H1 (cell line): ENCODE measurements at regions not wholly inside any gene's neighbourhood (a gene's known extent, or its start where the extent isn't known, plus 50 kb on each side); places are given as distances from the start of the nearest gene placed in this dataset.
A peak's percentile ranks its signal among the peaks of the same experiment; 100 is the strongest.

Experiments used
- CTCF ChIA-PET: fragments of 300-600 bp; sonication (Branson Sonifier 250); formaldehyde crosslinking; loops from one replicate; lab custom pipeline; 2021; ENCODE audit not compliant: partially characterized antibody; lab: Charles Lee
- POLR2A ChIA-PET: fragments of 300-600 bp; sonication (Branson Sonifier 250); formaldehyde crosslinking; loops from one replicate; lab custom pipeline; 2021; ENCODE audit warnings: inconsistent platforms; ENCODE audit not compliant: partially characterized antibody; lab: Charles Lee
- DNase-seq, 2 experiments: peaks; one replicate each; pipeline versions ENCODE4 v3.0.0 to v3.0.0-alpha.2; 2010 to 2022; ENCODE audit warnings: low spot score in 2 of 2, low read depth in 1 of 2, mixed read lengths in 1 of 2
- FAIRE-seq: peaks from 2 replicates; lab custom pipeline; 2011; peaks lifted over from hg19 to GRCh38; lab: Jason Lieb, UNC
- H2AFZ ChIP-seq: 2 replicates; pipeline ENCODE4 v1.8.1; 2012; ENCODE audit warnings: low read length, inconsistent platforms
- H2AK5ac ChIP-seq: 2 replicates; pipeline ENCODE4 v1.6.1; 2013; ENCODE audit warnings: low read depth, low read length
- H2BK120ac ChIP-seq: replicated peaks from 2 replicates; pipeline ENCODE3; 2013; ENCODE audit warnings: low read depth, low read length, inconsistent platforms
- H2BK12ac ChIP-seq: 2 replicates; pipeline ENCODE4 v1.6.1; 2013; ENCODE audit warnings: low read depth, low read length
- H2BK15ac ChIP-seq: 2 replicates; pipeline ENCODE4 v1.6.1; 2013; ENCODE audit warnings: low read length
- H2BK20ac ChIP-seq: 2 replicates; pipeline ENCODE4 v1.6.1; 2013; ENCODE audit warnings: low read length
- H2BK5ac ChIP-seq: 2 replicates; pipeline ENCODE4 v1.6.1; 2013; ENCODE audit warnings: low read depth, low read length
- H3K14ac ChIP-seq: 2 replicates; pipeline ENCODE4 v1.6.1; 2013; ENCODE audit warnings: inconsistent platforms; ENCODE audit not compliant: insufficient read length
- H3K18ac ChIP-seq: 2 replicates; pipeline ENCODE4 v1.6.1; 2013; ENCODE audit warnings: low read length; ENCODE audit errors: extremely low read depth
- H3K23ac ChIP-seq: 2 replicates; pipeline ENCODE4 v1.6.1; 2013; ENCODE audit warnings: inconsistent platforms; ENCODE audit not compliant: insufficient read length
- H3K23me2 ChIP-seq: 2 replicates; pipeline ENCODE4 v1.6.1; 2013; ENCODE audit warnings: low read depth, low read length
- H3K27ac ChIP-seq: 2 replicates; pipeline ENCODE4 v1.6.1; 2011; ENCODE audit warnings: low read depth, low read length, inconsistent platforms
- H3K27me3 ChIP-seq, 4 experiments: replicated peaks in 1 of 4; 1 replicate in 1 of 4; 2 replicates in 3 of 4; pipeline versions ENCODE4 v1.6.1 to v1.8.1; 2011 to 2013; ENCODE audit warnings: low read length in 3 of 4, mild to moderate bottlenecking in 3 of 4, inconsistent platforms in 2 of 4, mixed read lengths in 2 of 4, moderate library complexity in 1 of 4; ENCODE audit not compliant: control insufficient read depth in 3 of 4, insufficient read depth in 3 of 4; ENCODE audit errors: extremely low read depth in 1 of 4
- H3K36me3 ChIP-seq, 4 experiments: 2 replicates each; pipeline versions ENCODE4 v1.6.1 to v1.8.1; 2011 to 2013; ENCODE audit warnings: mild to moderate bottlenecking in 4 of 4, low read length in 3 of 4, moderate library complexity in 2 of 4, control low read depth in 1 of 4, inconsistent platforms in 1 of 4; ENCODE audit not compliant: insufficient read depth in 4 of 4, control insufficient read depth in 2 of 4
- H3K4ac ChIP-seq: replicated peaks from 2 replicates; pipeline ENCODE3; 2013; ENCODE audit warnings: low read length, low read depth, mixed read lengths, inconsistent platforms; ENCODE audit not compliant: insufficient read length
- H3K4me1 ChIP-seq, 4 experiments: replicated peaks in 1 of 4; 1 replicate in 1 of 4; 2 replicates in 3 of 4; pipeline versions ENCODE4 v1.6.1 to v1.8.1; 2011 to 2013; ENCODE audit warnings: low read length in 3 of 4, inconsistent platforms in 2 of 4, mixed read lengths in 1 of 4; ENCODE audit not compliant: insufficient read depth in 4 of 4, control insufficient read depth in 3 of 4
- H3K4me2 ChIP-seq, 2 experiments: 2 replicates each; pipeline versions ENCODE4 v1.6.1 to v1.8.1; 2011 to 2013; ENCODE audit warnings: low read depth in 2 of 2, low read length in 2 of 2, control low read depth in 1 of 2, inconsistent platforms in 1 of 2, mild to moderate bottlenecking in 1 of 2; ENCODE audit not compliant: insufficient read depth in 1 of 2
- H3K4me3 ChIP-seq, 4 experiments: fragments of 200-600, 300-600 bp in 1 of 4; sonication (generic), shearing (Covaris generic), sonication (Bioruptor Twin) in 1 of 4; 2 replicates each; pipeline versions ENCODE4 v1.5.1 to v1.8.1; 2011 to 2016; ENCODE audit warnings: low read length in 4 of 4, low read depth in 3 of 4, control low read depth in 2 of 4, inconsistent platforms in 2 of 4, mild to moderate bottlenecking in 2 of 4, mixed read lengths in 1 of 4, moderate library complexity in 1 of 4; ENCODE audit not compliant: insufficient read depth in 2 of 4; ENCODE audit errors: extremely low read depth in 1 of 4
- H3K56ac ChIP-seq: replicated peaks from 2 replicates; pipeline ENCODE3; 2013; ENCODE audit warnings: low read depth, mild to moderate bottlenecking, mixed read lengths, low read length, inconsistent platforms; ENCODE audit not compliant: insufficient read length
- H3K79me1 ChIP-seq: 2 replicates; pipeline ENCODE4 v1.6.1; 2013; ENCODE audit warnings: low read depth, low read length, control low read depth
- H3K79me2 ChIP-seq, 2 experiments: 2 replicates each; pipeline versions ENCODE4 v1.6.1 to v1.8.1; 2012 to 2013; ENCODE audit warnings: low read length in 2 of 2, mild to moderate bottlenecking in 2 of 2, inconsistent platforms in 1 of 2; ENCODE audit not compliant: insufficient read depth in 2 of 2, control insufficient read depth in 1 of 2
- H3K9ac ChIP-seq, 4 experiments: replicated peaks in 1 of 4; 1 replicate in 1 of 4; 2 replicates in 3 of 4; pipeline versions ENCODE4 v1.6.1 to v1.8.1; 2011 to 2013; ENCODE audit warnings: low read depth in 3 of 4, low read length in 3 of 4, control low read depth in 2 of 4, mild to moderate bottlenecking in 2 of 4, moderate library complexity in 2 of 4, inconsistent platforms in 1 of 4; ENCODE audit errors: extremely low read depth in 1 of 4
- H3K9me3 ChIP-seq, 2 experiments: 2 replicates each; pipeline versions ENCODE4 v1.6.1 to v1.8.1; 2012 to 2013; ENCODE audit warnings: mild to moderate bottlenecking in 2 of 2, moderate library complexity in 2 of 2, control low read depth in 1 of 2, inconsistent platforms in 1 of 2, low read depth in 1 of 2, low read length in 1 of 2, mixed read lengths in 1 of 2; ENCODE audit not compliant: insufficient read depth in 2 of 2
- H4K20me1 ChIP-seq, 2 experiments: replicated peaks in 1 of 2; 2 replicates each; pipeline versions ENCODE3 to v1.8.1; 2011 to 2013; ENCODE audit warnings: inconsistent platforms in 2 of 2, low read length in 2 of 2, mild to moderate bottlenecking in 1 of 2; ENCODE audit not compliant: insufficient read depth in 2 of 2, control insufficient read depth in 1 of 2
- H4K5ac ChIP-seq: 2 replicates; pipeline ENCODE4 v1.6.1; 2013; ENCODE audit warnings: low read length, low read depth, mixed read lengths, inconsistent platforms; ENCODE audit not compliant: insufficient read length
- H4K8ac ChIP-seq: 2 replicates; pipeline ENCODE4 v1.8.0; 2013; ENCODE audit warnings: mild to moderate bottlenecking, moderate library complexity, low read length, inconsistent platforms; ENCODE audit not compliant: insufficient read depth; ENCODE audit errors: extremely low read depth
- H4K91ac ChIP-seq: replicated peaks from 2 replicates; pipeline ENCODE3; 2013; ENCODE audit warnings: low read length, mixed read lengths, inconsistent platforms; ENCODE audit not compliant: insufficient read length
- ASH2L ChIP-seq: fragments of 200-600, 300-600 bp; sonication (generic); IDR thresholded peaks from one replicate; pipeline ENCODE4 v1.7.1; 2017; ENCODE audit warnings: low read length
- BACH1 ChIP-seq: IDR thresholded peaks from 2 replicates; pipeline ENCODE4 v1.6.1; 2012; ENCODE audit warnings: low read length, improper control_type of control experiment
- BCL11A ChIP-seq, 2 experiments: IDR thresholded peaks; one replicate each; pipeline ENCODE4 v1.6.1; 2011; ENCODE audit warnings: low read depth in 2 of 2, low read length in 2 of 2, mild to moderate bottlenecking in 2 of 2
- EGR1 ChIP-seq: IDR thresholded peaks from 2 replicates; pipeline ENCODE4 v1.6.1; 2011; ENCODE audit warnings: low read depth, low read length, borderline replicate concordance
- JUN ChIP-seq: IDR thresholded peaks from 2 replicates; pipeline ENCODE4 v1.6.1; 2011; ENCODE audit warnings: low read depth, mild to moderate bottlenecking, improper control_type of control experiment, low read length
- KDM4A ChIP-seq: IDR thresholded peaks from one replicate; pipeline ENCODE4 v1.7.1; 2012; ENCODE audit warnings: low read depth, mild to moderate bottlenecking, moderate library complexity, low read length, inconsistent platforms; ENCODE audit not compliant: severe bottlenecking
- MAFK ChIP-seq: IDR thresholded peaks from 2 replicates; pipeline ENCODE4 v1.6.1; 2012; ENCODE audit warnings: low read depth, mild to moderate bottlenecking, improper control_type of control experiment, low read length
- MAX ChIP-seq: IDR thresholded peaks from 2 replicates; pipeline ENCODE4 v1.6.1; 2012; ENCODE audit warnings: inconsistent platforms
- SP2 ChIP-seq: IDR thresholded peaks from 2 replicates; pipeline ENCODE4 v1.6.1; 2012; ENCODE audit warnings: mild to moderate bottlenecking, low read length, inconsistent platforms
- WGBS, 2 experiments: shearing (Covaris generic) in 1 of 2; methylation state at CpG; one replicate each; pipeline versions ENCODE4 v1.1.6 to v1.1.7; 2013 to 2015; ENCODE audit warnings: low lambda C conversion rate in 2 of 2, mixed read lengths in 2 of 2, inconsistent platforms in 1 of 2, low coverage in 1 of 2, missing lambda C conversion rate in 1 of 2; ENCODE audit not compliant: insufficient replicate concordance in 2 of 2, insufficient coverage in 1 of 2, insufficient read length in 1 of 2; ENCODE audit errors: extremely low coverage in 1 of 2, missing lambda C conversion rate in 1 of 2; 5-methylcytosine and 5-hydroxymethylcytosine counted together

GRCh38 chr2:160812830-160813505 is 319.4 kb upstream of the RBMS1 start:
- Histone ChIP-seq H3K4me2 (no peak overlapping the region), H2BK20ac (no peak overlapping the region), H3K9ac (no peak overlapping the region), H2AFZ (0 out of 2 replicates have a peak overlapping the region, but pooled peaks have one; percentile 42), H2BK5ac (no peak overlapping the region), H3K36me3 (no peaks in the 10 kb centered on the region), H3K9me3 (no peaks in the 10 kb centered on the region), H3K79me2 (no peaks in the 10 kb centered on the region), H3K14ac (no peak overlapping the region), H3K4me3 (no peak overlapping the region), H2BK12ac (no peak overlapping the region), H3K18ac (no peak overlapping the region), H4K5ac (no peak overlapping the region), H4K91ac (no peak overlapping the region), H4K20me1 (no peaks in the 10 kb centered on the region), H3K4me1 (no peaks in the 10 kb centered on the region), H3K27me3 (no peaks in the 10 kb centered on the region), H2BK120ac (no peak overlapping the region), H3K23ac (no peak overlapping the region), H2AK5ac (no peak overlapping the region), H3K79me1 (no peaks in the 10 kb centered on the region), H2BK15ac (no peak overlapping the region), H3K56ac (no peak overlapping the region), H3K4ac (no peak overlapping the region), H4K8ac (no peak overlapping the region), H3K27ac (no peak overlapping the region), H3K23me2 (no peaks in the 10 kb centered on the region)
- no peak for DNase-seq
- POLR2A ChIA-PET, result no interaction called here
- CTCF ChIA-PET, result no interaction called here
- WGBS, 2 experiments, result 90% methylated on average over 6 of the region's 6 CpGs; no CpG with 5 or more reads in 1 of the 2 experiments
- FAIRE-seq, result no peak
- TF ChIP-seq ASH2L, result no peak
- no peak for TF ChIP-seq EGR1
- no peak for TF ChIP-seq BACH1
- TF ChIP-seq KDM4A, result no peak
- TF ChIP-seq MAX, result no peak
- no peak for TF ChIP-seq SP2
- TF ChIP-seq JUN, result no peak
- TF ChIP-seq BCL11A (IDR thresholded peaks at IDR 0.05; ENCODE audit: low read depth in 2 of 2, low read length in 2 of 2), result no peak
- TF ChIP-seq MAFK, result no peak
